ENCODE measurements at regions not wholly inside any gene's neighbourhood (a gene's known extent, or its start where the extent isn't known, plus 50 kb on each side); places are given as distances from the start of the nearest gene placed in this dataset.
A peak's percentile ranks its signal among the peaks of the same experiment; 100 is the strongest.
"Not testable (repeated sequence)": the region's sequence is repeated elsewhere in the genome, so short reads cannot be mapped to it uniquely, and the experiment has no call there.

DNA sequence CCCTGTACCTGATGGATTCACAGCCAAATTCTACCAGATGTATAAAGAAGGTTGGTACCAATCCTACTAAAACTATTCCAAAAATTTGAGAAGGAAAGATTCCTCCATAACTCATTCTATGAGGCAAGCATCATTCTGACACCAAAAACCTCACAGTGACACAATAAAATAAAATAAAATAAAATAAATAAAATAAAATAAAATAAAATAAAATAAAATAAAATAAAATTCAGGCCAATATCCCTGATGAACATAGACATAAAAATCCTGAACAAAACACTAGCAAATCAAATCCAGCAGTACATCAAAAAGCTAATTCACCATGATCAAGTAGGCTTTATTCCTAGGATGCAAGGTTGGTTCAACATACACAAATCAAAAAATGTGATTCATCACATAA is 108.1 kb downstream of the PROX1 start:
- not testable (repeated sequence) for DNase-seq

GRCh38 chr1:214101246-214101645 is 113.5 kb downstream of the PROX1 start:
- no peak for DNase-seq

DNA sequence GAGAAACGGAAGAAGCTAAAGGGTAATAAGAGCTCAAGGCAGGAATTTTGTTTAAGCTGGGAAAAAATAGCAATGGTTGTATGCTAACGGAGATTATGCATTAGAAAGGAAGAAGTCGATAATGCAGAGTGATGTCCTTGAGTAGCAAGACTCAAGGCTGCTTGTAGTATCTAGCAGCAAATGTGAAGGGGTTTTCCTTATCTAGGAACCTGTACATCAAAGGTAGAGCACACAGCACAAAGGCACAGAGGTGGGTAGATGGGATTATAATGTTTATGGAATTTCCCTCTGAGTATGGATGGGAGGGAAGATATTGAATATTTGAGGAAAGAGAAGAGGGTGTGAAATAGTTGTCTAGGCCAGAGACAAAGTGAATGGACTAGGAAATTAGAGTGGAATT is 114.1 kb downstream of the PROX1 start:
- no peak for DNase-seq

DNA sequence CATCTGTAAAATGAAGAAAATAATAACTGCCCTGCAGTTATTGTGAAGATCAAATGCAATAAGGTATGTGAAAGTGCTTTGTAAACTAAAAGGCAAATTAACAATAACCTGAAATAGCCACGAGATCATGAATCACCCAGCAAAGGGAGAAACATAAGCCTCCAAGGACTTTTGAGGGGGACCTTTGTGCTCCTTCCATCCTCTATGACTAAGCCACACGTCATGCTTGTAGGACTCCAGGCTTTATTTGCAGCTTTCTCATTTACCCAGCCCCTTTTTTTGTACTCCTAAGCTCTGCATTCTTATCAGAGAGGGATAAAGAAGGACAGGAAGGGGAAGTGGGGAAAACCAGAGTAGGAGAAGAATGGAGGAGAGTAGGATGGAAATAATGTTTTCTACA is 115.1 kb downstream of the PROX1 start:
- DNase-seq, result no peak

- no peak for DNase-seq
Measured at GRCh38 chr1:214103778-214104177, 116.0 kb downstream of the PROX1 start.

GRCh38 chr1:214106375-214106774 is 118.6 kb downstream of the PROX1 start:
- DNase-seq, result no peak

GRCh38 chr1:214107322-214108096 is 119.7 kb downstream of the PROX1 start:
- no peak for DNase-seq

DNA sequence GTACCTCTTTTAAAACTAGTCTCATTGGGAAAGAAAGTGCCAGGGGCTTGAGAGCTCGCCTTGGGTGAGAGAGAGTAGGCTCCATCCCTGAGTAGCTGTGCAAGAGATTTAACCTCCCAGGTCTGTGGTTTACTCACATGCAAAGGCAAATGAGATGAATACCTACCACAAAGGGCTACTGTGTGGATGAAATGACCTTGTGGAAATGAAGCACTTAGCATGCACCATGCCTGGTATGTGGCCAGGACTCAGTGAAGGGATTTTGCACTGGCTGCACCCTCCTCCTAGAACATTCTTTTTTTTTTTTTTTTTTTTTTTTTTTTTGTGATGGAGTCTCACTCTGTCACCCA is 120.3 kb downstream of the PROX1 start:
- DNase-seq, result no peak

GRCh38 chr1:214111796-214112195 is 124.0 kb downstream of the PROX1 start:
- DNase-seq, result no peak

DNA sequence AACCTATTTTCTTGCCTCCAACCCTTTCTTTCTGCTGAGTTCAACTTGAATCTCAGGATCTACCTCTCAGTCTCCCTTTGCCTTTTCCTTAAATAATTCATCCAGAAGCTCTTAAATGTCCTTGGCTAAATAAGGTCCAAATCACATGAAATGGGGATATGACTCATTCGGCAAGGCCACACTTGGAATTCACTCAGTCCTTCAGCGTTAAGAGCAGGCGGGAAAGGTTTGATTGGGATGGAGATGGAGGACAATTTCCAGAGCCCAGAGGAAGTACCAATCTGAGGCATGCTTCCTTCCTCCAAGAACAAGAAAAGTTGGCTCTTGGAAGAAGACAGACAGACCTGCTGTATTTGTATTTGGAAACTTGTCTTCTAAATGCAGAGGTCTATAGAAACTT is 128.5 kb downstream of the PROX1 start:
- DNase-seq, result no peak

- DNase-seq, result no peak
Measured at GRCh38 chr1:214117780-214118179, 130.0 kb downstream of the PROX1 start.

GRCh38 chr1:214120191-214120590 is 132.4 kb downstream of the PROX1 start:
- DNase-seq, result no peak

- no peak for DNase-seq
Measured at GRCh38 chr1:214120951-214121350, 133.2 kb downstream of the PROX1 start.

- no peak for DNase-seq
Measured at GRCh38 chr1:214122110-214122509, 134.3 kb downstream of the PROX1 start.

DNA sequence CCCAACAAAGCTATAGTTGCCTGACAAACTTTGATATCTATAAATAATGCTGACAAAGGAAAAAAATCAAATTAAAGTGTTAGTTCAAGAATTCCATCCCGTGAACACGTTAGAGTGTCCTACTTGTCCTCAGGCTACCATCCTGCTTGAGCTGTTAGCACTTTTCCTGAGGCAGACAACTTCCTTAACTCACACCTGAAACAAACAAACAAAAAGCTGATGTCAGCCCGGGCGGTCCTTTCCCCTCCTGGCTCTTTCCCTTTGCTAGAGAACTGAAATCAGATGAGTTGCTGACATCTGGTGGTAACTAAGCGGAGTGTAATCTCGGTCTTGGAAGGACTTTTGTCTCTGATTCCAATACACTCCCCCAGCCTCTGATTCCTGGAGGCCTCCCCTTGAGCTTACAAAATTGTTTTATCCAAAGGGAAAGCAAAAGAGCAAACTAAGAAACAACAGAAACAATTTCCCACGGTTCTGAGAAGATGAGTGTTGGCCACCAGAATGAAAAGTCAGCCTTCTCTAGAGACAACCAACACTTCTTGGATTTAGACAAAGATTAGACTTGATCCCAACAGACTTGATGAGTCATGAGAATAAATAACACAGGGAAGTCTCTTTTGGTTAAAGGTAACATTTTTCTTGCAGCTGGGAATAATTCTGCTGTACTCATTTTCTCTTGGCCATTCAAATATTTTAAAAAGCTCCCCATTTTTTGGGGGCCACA is 135.4 kb downstream of the PROX1 start:
- DNase-seq, result peak in 1 of 2 experiments; percentile 21

- DNase-seq, result no peak
Measured at GRCh38 chr1:214124281-214124805, 136.6 kb downstream of the PROX1 start.

DNA sequence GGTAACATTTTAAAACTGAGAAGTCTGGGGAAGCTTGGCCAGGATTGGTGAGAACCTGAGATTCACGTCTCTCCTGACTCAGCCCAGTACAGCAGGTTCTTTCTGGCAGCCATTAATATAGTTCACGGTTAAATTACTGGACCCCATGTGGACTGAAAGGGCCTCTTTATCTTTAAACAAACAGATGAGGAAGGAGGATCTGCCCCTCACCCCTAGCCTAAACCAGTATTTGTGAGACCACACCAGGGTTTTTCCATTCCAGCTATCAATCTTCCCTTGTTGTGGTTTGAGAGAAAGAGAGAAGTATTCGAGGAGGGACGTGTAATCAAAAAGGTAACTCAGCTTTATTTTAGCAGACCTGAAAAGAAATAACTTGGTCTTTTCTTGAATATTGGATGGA is 137.1 kb downstream of the PROX1 start:
- no peak for DNase-seq

GRCh38 chr1:214125819-214126218 is 138.0 kb downstream of the PROX1 start:
- DNase-seq, result no peak

DNA sequence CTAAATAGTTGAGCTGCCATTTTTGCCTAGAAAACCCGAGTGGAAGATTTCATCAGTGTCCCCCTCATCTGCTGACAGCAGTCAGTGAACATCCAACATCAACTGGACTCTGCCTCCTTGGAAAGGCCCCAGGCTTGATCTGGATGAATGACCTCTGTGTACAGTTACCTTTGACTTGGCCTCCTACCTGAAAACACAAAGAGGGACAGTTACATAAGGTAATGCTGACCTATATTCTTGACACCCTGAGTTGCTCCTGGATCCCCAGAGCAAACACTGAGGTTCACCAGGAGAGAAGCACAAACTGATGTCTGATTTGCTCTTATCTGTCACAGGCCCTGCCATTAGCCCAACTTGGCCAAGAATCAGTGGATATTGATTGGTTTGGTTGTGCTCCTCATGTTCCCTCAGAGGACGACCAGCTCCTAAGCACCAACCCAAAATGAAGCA is 138.9 kb downstream of the PROX1 start:
- DNase-seq, result no peak

GRCh38 chr1:214127705-214128104 is 139.9 kb downstream of the PROX1 start:
- DNase-seq, result no peak

DNA sequence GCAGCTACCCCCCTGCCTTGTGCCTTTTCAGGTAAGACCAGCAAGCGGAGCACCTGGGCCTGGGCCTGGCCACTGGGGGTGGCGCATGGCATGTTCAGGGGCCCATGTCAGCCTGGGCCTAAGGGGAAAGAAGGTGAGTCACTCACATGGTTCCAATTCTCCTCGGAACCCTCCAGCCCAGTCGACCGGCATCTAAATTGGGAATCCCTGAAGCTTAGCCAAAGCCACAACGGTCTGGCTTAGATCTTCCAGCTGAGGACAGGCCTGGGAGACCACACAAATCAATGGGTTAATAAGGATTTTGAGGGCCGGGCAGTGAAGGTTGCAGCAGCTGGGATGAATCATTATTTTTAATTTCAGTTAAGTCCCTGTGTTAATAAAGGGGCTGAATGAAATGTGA is 145.1 kb upstream of the SMYD2 start:
- DNase-seq, result no peak

DNA sequence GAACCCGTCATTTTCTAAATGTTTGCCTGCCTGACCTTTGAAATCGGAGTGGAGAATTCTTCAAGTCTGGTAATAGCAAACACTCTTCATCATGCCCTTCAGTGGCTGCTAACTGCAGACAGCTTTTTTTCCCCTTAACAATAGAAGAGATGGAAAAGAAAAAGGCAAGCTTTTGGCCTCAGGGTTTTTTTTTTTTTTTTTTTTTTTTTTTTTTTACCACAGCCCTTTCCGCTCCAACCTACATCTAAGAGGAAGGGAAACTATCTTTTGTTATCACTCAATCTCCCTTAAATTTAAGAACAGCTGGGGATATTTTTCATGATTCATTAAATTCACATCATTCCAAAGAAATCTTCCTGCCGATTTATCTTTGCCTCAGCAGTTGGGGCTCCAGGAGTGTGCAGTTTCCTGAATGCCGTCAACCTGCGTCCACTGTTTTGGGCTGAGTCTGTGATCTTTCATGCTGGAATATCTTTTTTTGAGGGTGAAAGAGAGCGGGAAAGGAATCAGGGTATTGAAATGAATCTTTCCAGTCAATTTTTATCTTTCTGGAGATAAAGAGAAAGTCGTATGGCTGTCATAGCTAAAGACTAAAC is 144.5 kb upstream of the SMYD2 start:
- DNase-seq, result no peak

GRCh38 chr1:214141486-214141885 is 139.5 kb upstream of the SMYD2 start:
- no peak for DNase-seq
